Coronary artery (tissue), 2 donors: ENCODE measurements at regions not wholly inside any gene's neighbourhood (a gene's known extent, or its start where the extent isn't known, plus 50 kb on each side); places are given as distances from the start of the nearest gene placed in this dataset.

Experiments
- DNase-seq: peaks from one replicate; pipeline ENCODE4 v3.0.0-alpha.2; 2017; ENCODE audit warnings: low spot score
- H3K27ac ChIP-seq, 2 donors: fragments of 200-600 bp; sonication (generic); one replicate each; pipeline ENCODE4 v1.5.1; 2016 to 2019
- H3K4me3 ChIP-seq: fragments of 200-600 bp; sonication (generic); 2 replicates; pipeline ENCODE4 v1.5.1; 2016; ENCODE audit warnings: mild to moderate bottlenecking, moderate library complexity
- CTCF ChIP-seq: fragments of 200-600 bp; sonication (generic); IDR thresholded peaks from one replicate; pipeline ENCODE4 v1.5.1; 2019; ENCODE audit warnings: antibody characterized with exemption

- TF ChIP-seq CTCF: no peak
- no peak overlapping the region for H3K27ac ChIP-seq
- no peak overlapping the region for H3K4me3 ChIP-seq
- no peak for DNase-seq
Observed at GRCh38 chr2:145033438-145033837, 513.5 kb upstream of the ZEB2 start.

GRCh38 chr2:145032791-145033190 is 512.9 kb upstream of the ZEB2 start:
- no peak overlapping the region for H3K27ac ChIP-seq
- no peak overlapping the region for H3K4me3 ChIP-seq
- TF ChIP-seq CTCF: no peak
- DNase-seq: no peak

GRCh38 chr2:145029873-145030272 is 510.0 kb upstream of the ZEB2 start:
- no peak for TF ChIP-seq CTCF
- no peak for DNase-seq
- H3K27ac ChIP-seq: peak overlapping the region in 1 of 2 donors; percentile 6
- peak overlapping the region; percentile 19 for H3K4me3 ChIP-seq

- no peak overlapping the region for H3K4me3 ChIP-seq
- no peak for DNase-seq
- no peak overlapping the region for H3K27ac ChIP-seq
- no peak for TF ChIP-seq CTCF
Observed at GRCh38 chr2:145029081-145029480, 509.2 kb upstream of the ZEB2 start.

DNA sequence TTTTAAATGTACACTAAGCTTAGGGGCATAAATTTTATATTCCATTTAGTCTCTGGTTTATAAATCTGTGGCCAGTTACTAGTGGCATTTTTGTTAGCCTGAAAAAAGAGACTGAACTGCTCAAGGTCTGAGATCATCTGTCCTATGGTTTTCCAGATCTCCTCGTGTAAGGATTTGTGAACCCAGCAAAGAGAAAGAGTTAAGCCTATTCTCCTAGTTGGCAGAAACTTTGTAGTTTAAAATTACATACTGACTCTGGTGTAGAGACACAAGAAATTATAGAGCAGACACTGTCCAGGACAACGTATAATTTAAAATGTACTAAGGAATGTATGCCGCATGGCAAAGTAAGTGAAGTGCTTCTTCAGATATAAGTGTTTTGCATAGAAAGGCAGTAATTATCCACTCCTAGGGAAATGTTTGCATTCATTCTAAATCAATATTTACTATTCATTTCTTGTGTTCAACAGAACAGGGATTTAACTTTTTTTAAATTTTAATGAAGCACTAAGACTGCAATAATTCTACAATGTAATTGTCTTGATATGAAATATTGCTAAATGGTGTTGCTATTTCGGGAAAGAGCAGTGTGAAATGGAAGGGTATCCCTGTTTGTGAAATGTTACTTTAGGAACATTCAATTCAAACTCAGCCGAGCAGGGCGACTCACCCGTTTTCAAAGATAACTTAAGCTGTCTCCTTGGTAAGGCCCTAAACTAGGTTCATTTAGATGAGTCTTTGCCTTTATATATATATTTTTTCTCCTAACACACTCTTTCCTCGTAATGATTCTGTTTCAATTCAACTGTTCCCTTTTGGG is 508.4 kb upstream of the ZEB2 start:
- DNase-seq: no peak
- no peak overlapping the region for H3K4me3 ChIP-seq
- no peak for TF ChIP-seq CTCF
- H3K27ac ChIP-seq: no peak overlapping the region

DNA sequence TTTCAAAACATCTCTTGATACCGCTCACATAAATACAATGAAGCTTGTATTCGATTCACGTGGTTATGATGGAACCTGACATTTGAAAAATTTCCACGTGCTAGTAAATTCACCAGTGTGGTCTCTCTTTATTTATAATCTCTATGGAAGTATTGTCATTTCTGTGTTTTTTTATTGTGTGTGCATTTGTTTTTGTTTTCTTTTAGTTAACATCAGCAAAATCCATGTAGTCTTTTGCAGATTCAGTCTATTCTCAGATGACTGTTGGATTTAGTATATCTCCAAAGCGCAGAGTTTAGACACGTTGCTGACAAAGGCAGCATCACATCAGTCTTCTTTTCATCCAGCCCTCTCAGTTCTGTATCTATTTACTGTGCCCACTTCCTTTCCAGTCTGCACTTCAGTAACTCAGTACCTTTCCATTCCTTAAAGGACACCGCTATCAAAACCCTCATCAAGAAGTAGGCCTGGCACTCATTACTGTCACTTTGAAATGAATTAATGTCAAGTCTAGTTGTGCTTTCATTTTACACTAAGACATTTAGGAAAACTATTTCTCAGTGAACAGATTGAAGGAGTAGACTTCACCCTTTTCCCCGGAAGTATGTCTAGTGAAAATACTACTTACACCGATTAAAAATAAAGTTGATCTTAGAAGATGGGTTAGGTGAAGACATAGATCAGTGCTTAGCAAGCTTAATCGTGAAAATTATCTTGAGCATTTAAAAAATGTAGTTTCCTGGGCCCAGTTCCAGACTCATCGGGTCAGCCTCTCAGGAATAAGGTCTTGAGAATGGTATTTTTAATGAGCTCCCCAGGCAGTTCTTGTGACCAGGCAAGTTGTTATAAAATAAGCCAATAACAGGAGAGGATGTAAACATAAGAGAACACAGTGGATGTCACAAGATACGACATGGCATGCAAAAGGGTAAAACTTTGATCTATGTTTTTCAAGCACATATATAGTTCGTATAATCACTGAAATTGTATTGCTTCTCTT is 506.8 kb upstream of the ZEB2 start:
- Histone ChIP-seq H3K4me3 (no peak overlapping the region), H3K27ac (peak overlapping the region in 1 of 2 donors; percentile 45)
- no peak for DNase-seq
- TF ChIP-seq CTCF: no peak
